Jurkat, Clone E6-1 (cell line): ENCODE measurements at regions not wholly inside any gene's neighbourhood (a gene's known extent, or its start where the extent isn't known, plus 50 kb on each side); places are given as distances from the start of the nearest gene placed in this dataset.
"Not testable (repeated sequence)": the region's sequence is repeated elsewhere in the genome, so short reads cannot be mapped to it uniquely, and the experiment has no call there.

ENCODE experiments used
- DNase-seq: peaks from one replicate; pipeline ENCODE4 v3.0.0-alpha.2; 2011; ENCODE audit warnings: low read depth, low spot score
- H3K4me3 ChIP-seq: 2 replicates; pipeline ENCODE4 v1.5.1; 2011; ENCODE audit warnings: mild to moderate bottlenecking, low read length, control low read depth, moderate library complexity

GRCh38 chr9:65403072-65403471 is 118.1 kb upstream of the FOXD4L5 start:
- H3K4me3 ChIP-seq, DNase-seq: not testable (repeated sequence)

- H3K4me3 ChIP-seq, DNase-seq: not testable (repeated sequence)
These were observed 117.3 kb upstream of the FOXD4L5 start for GRCh38 chr9:65402206-65402870.

DNA sequence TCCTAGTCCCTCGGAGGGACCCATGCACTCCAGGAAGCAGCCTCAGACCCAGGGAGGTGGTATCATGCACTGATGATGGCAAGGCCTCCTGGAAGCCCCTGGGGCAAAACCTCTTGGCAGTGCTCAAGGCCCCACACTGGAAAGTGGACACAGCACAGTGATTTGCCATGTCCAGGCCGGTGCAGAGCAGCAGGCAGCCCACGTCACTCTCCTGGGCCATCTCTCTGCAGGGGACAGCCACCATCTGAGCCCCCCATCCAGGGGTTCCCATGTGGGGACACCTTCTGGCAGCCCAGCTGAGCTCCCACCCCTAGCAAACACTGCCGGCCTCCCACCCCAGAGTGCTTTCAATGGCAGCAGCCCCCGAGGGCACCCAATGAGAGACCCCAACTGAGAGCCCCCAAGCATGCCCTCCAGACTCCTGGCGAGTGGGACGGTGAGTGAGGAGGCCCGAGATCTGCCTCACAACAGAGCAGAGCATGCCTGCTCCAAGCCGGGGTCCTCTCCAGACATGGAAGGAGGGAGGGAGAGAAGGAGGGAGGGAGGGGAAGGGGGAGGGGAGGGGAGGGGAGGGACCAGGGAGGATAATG is 116.5 kb upstream of the FOXD4L5 start:
- H3K4me3 ChIP-seq, DNase-seq: not testable (repeated sequence)

DNA sequence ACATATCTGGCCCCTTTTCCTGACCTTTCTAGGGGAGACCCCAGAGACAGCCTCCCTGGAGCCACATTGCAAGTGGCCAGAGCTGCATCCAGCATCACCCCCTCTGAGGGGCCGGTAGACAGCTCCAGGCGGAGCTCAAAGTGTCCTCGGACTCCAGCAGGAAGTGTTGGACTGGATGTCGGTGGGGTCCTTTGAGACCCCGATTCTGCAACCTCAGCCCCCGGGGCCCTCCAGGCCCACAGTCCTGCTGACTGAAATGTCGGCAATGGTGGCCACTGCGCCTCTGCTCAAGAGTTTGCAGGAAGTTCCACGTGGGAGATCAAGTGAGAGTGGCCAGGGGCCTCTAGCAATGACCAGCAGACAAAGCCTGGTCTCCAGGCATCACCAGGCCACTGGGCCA is 115.9 kb upstream of the FOXD4L5 start:
- no peak for DNase-seq
- no peak overlapping the region for H3K4me3 ChIP-seq

DNA sequence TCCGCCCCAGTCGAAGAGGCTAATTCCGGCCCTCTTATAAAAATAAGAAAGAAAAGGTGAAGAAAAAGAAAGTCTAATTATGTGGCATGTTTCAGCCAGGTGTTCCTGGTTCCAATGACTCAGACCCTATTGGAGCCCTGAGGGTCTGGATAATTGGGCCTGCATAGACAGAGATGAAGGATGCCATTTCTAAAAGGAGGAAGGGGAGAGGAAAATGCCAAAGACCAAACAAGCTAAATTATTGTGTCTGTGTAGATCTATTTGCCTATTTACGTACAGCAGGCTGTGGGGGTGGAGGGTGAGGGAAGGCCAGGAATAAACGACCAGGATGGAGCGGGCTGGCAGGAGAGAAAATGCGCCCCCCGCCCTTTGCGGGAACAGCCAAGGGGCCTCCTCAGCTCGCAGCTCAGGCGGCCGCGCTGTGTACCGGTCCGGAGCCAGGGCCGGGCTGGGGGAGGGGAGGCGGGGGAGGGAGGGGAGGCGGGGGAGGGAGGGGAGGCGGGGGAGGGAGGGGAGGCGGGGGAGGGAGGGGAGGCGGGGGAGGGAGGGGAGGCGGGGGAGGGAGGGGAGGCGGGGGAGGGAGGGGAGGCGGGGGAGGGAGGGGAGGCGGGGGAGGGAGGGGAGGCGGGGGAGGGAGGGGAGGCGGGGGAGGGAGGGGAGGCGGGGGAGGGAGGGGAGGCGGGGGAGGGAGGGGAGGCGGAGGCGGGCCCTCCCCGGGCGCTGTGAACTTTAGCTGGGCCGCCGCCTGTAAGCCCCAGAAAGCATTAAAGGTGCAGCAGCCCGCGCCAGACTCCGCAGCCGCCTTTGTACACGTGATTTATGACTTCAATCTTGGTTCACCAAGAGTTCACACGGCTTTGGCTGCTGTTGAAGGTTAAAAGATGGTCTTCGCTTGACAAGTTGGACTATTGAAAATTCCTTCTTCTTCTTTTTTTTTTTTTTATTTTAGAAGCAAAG is 113.0 kb upstream of the FOXD4L5 start:
- DNase-seq, H3K4me3 ChIP-seq: not testable (repeated sequence)

DNA sequence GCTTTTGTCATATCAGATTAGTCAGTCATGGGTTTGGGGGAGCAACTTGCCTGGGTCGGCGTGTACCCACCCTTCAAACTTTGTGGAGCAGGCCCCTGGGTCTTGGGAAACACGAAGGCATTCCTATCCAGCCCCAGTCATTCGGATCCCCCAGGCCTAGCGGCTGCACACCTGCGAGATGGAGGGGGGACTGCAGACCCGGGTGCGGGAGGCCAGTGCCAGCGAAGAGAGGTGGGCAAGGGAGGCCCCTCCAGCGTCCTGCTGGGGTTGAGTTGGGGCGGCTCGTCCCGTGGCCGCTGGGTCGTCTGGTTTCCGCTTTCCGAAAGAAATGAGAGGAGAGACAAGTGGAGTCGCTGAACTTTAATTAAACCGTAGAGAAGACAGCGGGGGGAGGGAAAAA is 112.2 kb upstream of the FOXD4L5 start:
- not testable (repeated sequence) for DNase-seq

DNA sequence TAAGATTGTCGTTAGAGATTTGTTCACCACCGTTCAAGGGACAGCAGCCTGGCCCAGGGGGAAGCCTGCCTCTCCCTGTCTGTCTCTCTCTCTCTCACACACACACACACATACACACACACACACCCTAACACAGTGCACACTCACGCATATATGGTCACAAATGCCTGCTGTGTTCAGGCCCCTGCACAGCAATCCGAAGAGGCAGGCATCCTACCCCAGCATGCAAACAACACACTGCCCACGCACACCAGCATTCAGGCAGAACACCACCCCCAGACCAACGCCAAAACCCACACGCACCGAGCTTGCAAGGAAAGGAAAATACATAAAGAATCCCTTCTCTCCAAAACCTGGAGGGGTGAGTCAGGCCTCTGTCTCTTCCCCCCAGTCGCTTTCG is 111.6 kb upstream of the FOXD4L5 start:
- DNase-seq, H3K4me3 ChIP-seq: not testable (repeated sequence)

More for the DNA sequence above, 112.2 kb upstream of the FOXD4L5 start:
- H3K4me3 ChIP-seq: not testable (repeated sequence)

GRCh38 chr9:65395789-65396188 is 110.8 kb upstream of the FOXD4L5 start:
- not testable (repeated sequence) for DNase-seq, H3K4me3 ChIP-seq

DNA sequence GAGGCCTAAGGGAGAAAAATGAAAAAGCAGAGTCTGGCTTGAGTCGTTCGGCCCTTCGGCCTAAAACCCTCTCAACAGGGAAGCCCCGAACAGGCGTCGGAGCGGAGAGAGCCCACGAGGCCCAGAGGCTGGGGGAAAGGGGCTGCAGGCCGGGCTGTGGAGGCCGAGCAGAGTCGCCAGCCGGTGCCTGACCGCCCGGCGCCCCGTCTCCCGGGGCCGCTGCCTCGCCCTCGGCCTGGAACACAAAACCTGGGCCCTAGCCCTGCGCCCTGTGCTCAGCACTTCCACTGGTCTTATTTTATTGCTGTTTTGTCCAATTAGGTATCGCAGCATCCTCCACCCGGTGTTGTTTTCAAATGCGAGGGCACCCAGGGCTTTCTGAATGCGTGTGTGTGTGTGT is 110.1 kb upstream of the FOXD4L5 start:
- not testable (repeated sequence) for H3K4me3 ChIP-seq, DNase-seq

- H3K4me3 ChIP-seq, DNase-seq: not testable (repeated sequence)
These were observed 108.3 kb upstream of the FOXD4L5 start for GRCh38 chr9:65393111-65393810.

- not testable (repeated sequence) for H3K4me3 ChIP-seq, DNase-seq
These were observed 107.6 kb upstream of the FOXD4L5 start for GRCh38 chr9:65392611-65393010.

- H3K4me3 ChIP-seq, DNase-seq: not testable (repeated sequence)
These were observed 104.7 kb upstream of the FOXD4L5 start for GRCh38 chr9:65389710-65390109.

DNA sequence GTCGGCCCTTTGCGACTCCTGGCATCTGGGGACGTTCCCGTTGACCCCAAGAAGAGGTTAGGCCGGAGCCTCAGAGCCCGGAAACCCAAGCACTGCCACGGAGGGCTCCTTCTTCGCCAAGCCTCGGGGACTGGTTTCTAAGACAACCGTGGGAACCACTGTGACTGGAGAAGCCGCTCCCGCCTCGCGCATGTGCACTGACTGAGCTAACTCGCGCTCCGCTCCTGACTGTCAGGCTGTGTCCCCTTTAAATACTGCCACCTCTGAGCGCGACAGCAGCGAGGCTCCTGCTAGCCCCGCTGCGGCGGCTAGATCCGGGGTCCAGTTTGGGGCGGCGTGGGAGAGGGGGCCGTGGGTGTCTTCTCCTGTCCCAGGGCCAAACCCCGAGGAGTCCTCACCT is 104.2 kb upstream of the FOXD4L5 start:
- DNase-seq, H3K4me3 ChIP-seq: not testable (repeated sequence)

GRCh38 chr9:65386699-65387098 is 101.7 kb upstream of the FOXD4L5 start:
- H3K4me3 ChIP-seq: peak overlapping the region; percentile 44
- peak; percentile 81 for DNase-seq

DNA sequence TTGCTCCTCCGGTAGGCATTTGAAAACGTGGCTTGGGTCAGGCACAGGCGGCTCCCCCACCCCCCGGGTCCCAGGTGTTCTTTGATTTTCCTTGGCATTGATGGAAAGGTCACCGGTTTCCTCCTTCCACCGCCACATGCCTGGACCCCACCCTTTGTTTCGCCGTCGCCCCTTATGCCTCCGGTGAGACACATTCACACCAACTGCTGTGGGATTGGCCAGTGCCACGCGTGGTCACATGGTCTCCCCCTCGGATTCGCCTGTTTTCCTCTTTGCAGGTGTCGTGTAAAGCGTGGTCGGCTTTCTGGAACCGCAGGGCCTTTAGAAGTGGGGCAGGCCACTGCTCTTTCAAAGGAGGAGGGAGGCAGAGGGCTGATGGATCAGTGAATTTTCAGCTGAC is 101.2 kb upstream of the FOXD4L5 start:
- not testable (repeated sequence) for DNase-seq
- peak overlapping the region; percentile 28 for H3K4me3 ChIP-seq

DNA sequence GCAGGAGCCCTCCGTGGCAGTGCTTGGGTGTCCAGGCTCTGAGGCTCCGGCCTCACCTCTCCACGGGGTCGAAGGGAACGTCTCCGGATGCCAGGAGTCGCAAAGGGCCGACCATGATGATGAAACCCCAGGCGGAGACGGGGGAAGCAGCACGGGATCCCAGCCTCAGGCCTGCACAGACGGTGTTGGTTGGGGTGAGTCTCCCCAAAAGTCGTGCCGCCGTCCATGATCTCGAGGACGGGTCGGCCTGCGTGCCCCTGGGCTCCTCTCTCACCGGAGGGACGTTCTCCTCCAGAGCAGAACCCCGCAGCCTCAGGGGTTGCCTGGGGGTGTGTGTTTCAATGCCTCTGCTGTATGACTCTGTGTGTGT is 100.6 kb upstream of the FOXD4L5 start:
- H3K4me3 ChIP-seq: not testable (repeated sequence)

DNA sequence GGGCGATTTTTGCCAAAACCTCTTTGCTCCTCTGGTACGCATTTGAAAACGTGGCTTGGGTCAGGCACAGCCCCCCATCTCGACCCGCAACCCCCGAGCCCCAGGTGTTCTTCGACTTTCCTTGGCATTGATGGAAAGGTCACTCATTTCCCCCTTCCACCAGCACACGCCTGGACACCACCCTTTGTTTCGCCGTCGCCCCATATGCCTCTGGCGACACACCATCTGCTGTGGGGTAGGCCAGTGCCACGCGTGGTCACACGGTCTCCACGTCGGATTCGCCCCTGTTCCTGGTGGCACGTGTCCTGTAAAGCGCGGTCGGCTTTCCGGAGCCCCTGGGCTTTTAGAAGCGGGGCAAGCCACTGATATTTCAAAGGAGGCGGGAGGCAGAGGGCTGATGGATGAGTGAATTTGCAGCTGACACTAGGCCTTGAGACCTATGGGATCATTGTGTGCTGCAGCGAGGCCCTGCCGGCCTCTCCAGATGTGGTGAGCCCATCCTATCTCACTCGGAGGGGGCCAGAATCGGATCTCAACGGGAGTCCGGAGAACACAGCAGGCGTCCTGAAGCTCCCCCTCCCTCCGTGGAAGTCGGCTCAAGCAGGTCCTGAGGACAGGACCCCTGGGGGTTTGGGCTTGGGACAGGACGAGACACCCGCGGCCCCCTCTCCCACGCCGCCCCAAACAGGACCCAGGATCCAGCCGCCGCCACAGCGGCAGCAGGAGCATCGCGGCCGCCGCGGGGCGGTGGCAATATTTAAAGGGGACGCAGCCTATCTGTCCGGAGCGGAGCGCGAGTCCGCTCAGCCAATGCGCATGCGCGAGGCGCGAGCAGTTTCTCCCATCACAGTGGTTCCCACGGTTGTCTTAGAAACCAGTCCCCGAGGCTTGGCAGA is 100.0 kb upstream of the FOXD4L5 start:
- not testable (repeated sequence) for DNase-seq, H3K4me3 ChIP-seq

More for the DNA sequence above, 100.6 kb upstream of the FOXD4L5 start:
- DNase-seq: not testable (repeated sequence)

DNA sequence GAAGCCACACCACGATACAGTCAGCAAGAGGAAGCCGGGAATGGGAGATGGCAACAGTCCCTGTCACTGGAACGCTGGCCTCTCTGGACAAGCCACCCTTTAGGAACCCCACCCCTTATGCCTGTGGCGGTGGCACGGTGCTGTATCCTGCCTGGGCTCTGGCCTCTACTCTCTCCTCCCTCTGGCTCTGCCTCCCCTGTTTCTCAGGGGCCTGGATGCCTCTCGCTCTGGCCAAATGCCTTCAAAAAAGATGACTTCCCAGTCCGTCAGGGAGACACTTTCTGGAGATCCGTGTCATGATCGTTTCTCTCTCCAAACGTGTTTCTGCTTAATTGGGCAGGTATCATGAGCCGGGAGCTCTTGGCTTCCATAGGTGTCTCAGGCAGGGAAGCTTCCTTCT is 99.1 kb upstream of the FOXD4L5 start:
- H3K4me3 ChIP-seq: peak overlapping the region; percentile 43
- not testable (repeated sequence) for DNase-seq
